ENCODE measurements at regions not wholly inside any gene's neighbourhood (a gene's known extent, or its start where the extent isn't known, plus 50 kb on each side); places are given as distances from the start of the nearest gene placed in this dataset.
A peak's percentile ranks its signal among the peaks of the same experiment; 100 is the strongest.

- DNase-seq = no peak
Measured at GRCh38 chr14:49220492-49220891, 365.7 kb downstream of the RPS29 start.

GRCh38 chr14:49218436-49219092 lies 367.6 kb downstream of the RPS29 start:
- no peak for DNase-seq

- DNase-seq = no peak
Measured at GRCh38 chr14:49212721-49213120, 373.5 kb downstream of the RPS29 start.

- no peak for DNase-seq
Measured at GRCh38 chr14:49209416-49209815, 376.8 kb downstream of the RPS29 start.

GRCh38 chr14:49206828-49207227 lies 379.4 kb downstream of the RPS29 start:
- DNase-seq = no peak

- DNase-seq = no peak
Measured at GRCh38 chr14:49203676-49204075, 382.5 kb downstream of the RPS29 start.

- DNase-seq = no peak
Measured at GRCh38 chr14:49199159-49199558, 387.0 kb downstream of the RPS29 start.

GRCh38 chr14:49196327-49196726 lies 389.9 kb downstream of the RPS29 start:
- DNase-seq = no peak

- no peak for DNase-seq
Measured at GRCh38 chr14:49194067-49194466, 392.1 kb downstream of the RPS29 start.

GRCh38 chr14:49193332-49194065 lies 392.7 kb downstream of the RPS29 start:
- no peak for DNase-seq

- no peak for DNase-seq
Measured at GRCh38 chr14:49191380-49191779, 394.8 kb downstream of the RPS29 start.

- DNase-seq = no peak
Measured at GRCh38 chr14:49189375-49189774, 396.8 kb downstream of the RPS29 start.

- DNase-seq = no peak
Measured at GRCh38 chr14:49187799-49188198, 398.4 kb downstream of the RPS29 start.

GRCh38 chr14:49173765-49174373 lies 412.3 kb downstream of the RPS29 start:
- DNase-seq = peak; percentile 5

- DNase-seq = no peak
Measured at GRCh38 chr14:49164074-49164473, 422.1 kb downstream of the RPS29 start.

- no peak for DNase-seq
Measured at GRCh38 chr14:49160983-49161382, 425.2 kb downstream of the RPS29 start.

- no peak for DNase-seq
Measured at GRCh38 chr14:49159081-49159480, 427.1 kb downstream of the RPS29 start.

GRCh38 chr14:49139593-49139992 lies 446.6 kb downstream of the RPS29 start:
- DNase-seq = no peak

- no peak for DNase-seq
Measured at GRCh38 chr14:49134940-49135339, 451.2 kb downstream of the RPS29 start.

- DNase-seq = no peak
Measured at GRCh38 chr14:49121246-49121645, 464.9 kb downstream of the RPS29 start.

- DNase-seq = no peak
Measured at GRCh38 chr14:49114161-49114893, 471.9 kb downstream of the RPS29 start.

GRCh38 chr14:49106741-49107667 lies 479.2 kb downstream of the RPS29 start:
- DNase-seq = no peak

Measured in CD4-positive, alpha-beta T cell treated with Interleukin-12 subunit alpha and Interleukin-12 subunit beta, for 1 hour (primary cell).